ENCODE measurements at regions not wholly inside any gene's neighbourhood (a gene's known extent, or its start where the extent isn't known, plus 50 kb on each side); places are given as distances from the start of the nearest gene placed in this dataset.

DNA sequence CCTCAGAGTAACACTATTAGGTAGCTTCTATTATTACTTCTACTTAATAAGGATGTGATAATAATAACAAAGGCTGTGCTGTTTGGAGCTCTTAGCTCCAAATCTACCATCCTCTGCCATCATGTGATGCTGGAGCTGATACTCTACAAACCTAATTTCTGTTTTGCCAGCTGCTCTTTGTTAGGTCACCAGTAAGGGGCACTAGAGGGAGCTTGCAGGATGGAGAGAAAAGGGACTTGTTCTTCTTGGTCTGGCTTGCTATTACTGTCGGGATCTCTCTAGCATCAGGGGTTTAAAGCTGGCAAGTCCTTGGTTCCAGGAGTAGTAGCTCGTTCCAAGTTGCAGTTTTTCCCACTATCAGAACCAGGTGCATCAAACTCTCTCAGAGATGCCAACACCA lies 194.9 kb upstream of the KBTBD8 start:
- intact Hi-C loops (cut with micrococcal nuclease): no loop called here

DNA sequence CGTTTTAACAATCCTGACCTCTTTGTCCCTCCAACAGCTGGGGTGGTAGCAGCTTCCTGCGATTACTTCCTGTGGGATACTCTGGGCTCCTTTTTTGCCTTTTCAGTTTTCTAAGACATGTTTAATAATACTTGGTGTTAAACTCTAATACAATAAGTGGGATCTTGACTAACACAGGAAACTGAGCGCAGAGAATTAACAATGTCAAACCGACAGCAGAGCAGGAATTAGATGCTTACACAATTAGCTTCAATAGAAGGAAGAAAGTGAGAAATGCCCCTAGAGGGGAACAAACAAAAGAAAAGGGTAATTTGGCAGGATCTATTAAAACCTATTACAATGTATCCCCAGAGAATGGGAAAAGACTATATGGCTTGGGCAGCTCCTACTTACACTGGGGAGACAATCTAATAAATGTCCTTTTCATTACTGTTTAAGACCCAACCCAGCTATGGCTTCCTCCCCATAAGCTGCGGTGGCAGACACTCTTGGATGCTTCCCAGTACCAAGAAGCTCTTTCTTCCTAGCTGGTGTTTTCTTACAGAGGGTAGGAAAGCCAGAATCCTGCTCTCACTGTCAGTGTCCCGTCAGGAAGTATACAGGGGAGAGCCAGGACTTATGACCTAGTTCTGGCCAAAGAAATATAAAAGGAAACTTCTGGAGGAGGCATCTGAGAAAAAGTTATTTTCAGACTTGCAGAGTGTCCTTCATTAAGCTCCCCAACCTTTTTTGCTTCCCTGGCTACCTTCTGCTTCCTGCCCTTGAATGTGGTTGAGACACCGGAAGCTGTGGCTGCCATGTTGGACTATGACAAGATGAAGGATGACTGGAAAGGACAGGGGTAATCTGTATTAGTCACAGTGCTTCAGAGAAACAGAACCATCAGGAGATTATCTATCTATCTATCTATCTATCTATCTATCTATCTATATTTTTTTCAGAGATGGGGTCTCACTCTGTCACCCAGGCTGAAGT lies 194.1 kb upstream of the KBTBD8 start:
- intact Hi-C loops (cut with micrococcal nuclease): no loop called here

DNA sequence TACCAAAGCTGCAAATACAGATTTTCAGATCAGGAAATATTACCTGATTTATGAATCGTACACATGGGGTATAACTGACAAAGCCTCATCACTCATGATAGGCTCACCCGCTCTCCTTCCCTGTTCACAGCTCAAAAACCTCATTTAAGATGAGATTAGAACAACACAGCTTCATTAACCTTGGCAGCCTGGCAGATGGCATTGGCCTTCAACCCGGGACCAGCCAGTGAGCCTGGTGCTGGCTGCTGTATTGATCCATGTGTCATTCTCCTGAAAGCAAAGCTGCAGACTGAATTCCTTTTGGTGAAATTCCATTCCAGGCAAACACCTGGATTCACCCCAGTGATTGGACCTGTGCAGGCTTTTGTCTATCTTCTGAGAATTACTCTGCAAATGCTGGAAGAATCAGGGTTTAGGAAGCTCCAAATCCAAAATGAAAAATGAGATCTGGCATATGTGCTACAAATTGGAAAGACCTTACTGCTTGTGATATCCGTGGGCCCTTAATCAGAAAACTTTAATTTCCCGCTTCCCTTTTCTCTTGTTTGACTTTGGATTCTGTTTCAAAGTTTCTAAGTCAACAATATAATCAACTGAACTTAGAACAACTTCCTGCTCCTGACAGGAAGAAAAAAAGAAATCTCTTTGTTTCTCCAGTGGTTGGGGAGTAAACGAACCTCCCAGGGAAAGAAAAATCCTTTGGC lies 189.1 kb upstream of the KBTBD8 start:
- intact Hi-C loops (cut with micrococcal nuclease): no loop called here

DNA sequence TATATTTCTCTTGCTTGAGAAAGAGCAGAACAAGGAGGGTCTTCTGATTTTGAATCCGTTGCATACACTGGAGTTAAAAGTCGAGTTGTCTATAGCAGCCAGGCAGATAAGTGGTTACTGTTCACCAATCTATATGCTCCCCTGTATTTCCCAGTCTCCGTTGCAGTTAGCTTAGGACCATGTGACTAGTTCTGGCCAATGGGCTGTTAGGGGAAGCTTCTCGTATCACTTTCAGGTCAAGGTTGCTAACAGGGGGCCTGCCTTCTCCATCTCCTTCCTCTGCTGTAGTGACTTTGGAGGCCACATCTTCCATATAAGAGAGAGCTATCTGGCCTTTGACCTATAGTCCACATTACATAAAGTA lies 188.5 kb upstream of the KBTBD8 start:
- intact Hi-C loops (cut with micrococcal nuclease): no loop called here

DNA sequence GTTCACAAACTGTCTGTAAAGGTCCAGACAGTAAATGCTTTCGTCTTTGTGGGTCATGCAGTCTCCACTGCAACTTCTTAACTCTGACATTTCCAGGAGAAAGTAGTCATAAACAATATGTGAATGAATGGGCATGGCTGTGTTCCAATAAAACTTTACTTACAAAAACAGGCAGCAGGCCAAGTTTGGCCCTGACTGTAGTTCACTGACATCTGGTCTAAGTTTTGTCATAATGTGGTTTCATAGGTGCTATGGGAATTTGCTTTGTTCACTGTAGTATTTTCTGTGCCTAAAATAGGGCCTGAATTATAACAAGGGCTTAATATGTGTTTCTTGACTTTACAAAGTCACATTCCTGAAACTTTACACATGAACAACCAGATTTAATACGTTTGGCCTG lies 186.0 kb upstream of the KBTBD8 start:
- intact Hi-C loops (cut with micrococcal nuclease): no loop called here

DNA sequence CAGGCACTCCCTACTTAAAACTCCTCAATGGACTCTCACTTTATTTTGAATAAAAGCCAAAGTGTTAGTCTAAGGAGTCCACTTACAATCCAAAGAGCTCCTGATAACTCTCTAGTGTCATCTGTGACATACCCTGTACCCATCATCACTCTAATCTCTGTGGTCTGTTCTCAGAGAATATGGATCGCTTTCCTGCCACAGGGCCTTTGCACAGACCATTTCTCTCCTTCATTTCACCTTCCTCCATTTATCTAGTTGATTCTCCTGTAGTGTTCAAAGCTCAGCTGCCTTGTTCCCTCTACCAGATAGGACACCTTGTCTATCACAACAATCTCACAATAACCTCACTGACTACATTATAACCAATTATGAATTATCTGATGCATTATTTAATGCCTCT lies 185.4 kb upstream of the KBTBD8 start:
- intact Hi-C loops (cut with micrococcal nuclease): no loop called here

DNA sequence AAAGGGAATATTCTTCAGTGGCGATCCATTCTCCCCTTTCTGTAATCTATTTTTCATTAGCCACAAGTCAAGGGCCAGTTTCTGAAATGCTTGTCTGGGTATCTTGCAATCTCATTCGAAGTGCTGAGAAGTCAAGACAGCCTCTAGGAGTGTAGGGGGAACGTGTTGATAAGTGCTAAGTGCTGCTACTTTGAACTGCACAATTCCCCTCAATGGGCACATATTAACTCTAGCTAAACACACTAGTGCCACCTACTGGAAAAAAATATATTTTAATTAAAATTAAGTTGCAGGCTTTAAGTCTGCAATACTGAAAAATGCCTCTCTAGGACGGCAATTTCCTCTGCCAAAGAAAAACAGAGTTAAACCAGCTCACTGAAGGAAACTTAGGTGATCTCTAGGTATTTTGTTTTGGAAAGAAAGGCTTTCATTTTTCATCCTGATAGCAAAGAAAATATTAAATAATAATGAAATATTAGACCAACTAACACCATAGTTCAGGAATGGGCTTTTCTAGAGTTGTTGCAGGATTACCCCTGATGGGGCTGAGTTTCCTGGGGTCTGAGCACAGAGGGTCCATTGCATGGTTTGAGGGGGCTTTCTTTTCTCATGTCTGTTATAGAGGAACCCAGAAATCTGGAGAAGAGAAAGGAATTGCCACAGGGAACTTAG lies 181.9 kb upstream of the KBTBD8 start:
- intact Hi-C loops (cut with micrococcal nuclease): loop anchor here (1.0 kb wide), 3 partner anchors 409 to 562 kb away; no protein-coding TSS in a partner anchor

DNA sequence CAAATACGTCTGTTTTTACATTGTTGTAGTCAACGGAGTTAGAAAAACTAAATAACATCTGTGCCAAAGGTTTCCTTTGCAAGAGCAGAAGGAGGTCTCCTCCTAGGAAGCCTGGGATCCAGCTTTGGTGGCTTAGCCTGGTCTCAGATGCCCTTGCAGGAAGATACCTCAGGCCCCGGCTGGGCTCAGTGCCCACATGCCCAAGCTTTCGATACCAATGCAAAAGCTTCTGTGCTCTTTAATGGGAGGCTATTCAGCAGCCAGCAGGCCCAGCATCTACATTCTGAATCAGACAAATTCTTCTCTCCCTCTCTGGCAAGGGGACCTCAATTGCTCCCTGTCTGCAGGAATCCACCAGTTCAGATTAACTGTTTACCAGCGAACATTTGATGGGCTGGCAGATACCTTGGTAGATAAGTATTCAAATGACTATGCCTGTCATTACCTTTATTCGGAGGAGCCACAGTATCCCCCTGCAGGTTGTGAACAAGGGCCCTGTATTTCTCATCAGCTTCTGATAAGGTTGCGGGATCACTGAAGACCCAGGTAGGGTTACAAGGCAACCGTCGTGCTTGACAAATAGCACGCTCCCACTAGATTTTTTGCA lies 180.1 kb upstream of the KBTBD8 start:
- intact Hi-C loops (cut with micrococcal nuclease): no loop called here

DNA sequence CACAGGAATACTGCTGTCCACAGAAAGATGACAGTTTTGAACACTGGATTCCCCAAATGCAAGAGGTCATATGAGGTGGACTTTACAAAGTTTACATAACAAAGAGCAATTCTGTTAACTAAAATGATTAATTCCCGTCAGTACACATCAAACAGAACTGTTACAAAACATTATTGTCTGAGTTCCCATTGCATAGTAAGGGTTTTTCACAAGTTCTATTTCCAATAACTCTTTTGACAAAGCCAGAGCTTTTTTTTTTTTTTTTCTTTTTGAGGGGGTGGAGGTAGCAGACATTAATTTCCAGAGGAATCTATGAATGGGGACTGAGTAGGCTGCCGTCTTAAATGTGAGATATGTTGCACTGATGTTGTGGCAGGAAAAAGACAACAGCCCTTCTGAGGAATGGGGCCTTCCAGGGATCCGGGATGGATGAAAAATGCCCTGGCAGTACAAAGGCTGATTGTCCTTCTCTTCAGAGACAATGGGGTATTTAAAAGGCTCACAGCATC lies 178.1 kb upstream of the KBTBD8 start:
- intact Hi-C loops (cut with micrococcal nuclease): no loop called here

DNA sequence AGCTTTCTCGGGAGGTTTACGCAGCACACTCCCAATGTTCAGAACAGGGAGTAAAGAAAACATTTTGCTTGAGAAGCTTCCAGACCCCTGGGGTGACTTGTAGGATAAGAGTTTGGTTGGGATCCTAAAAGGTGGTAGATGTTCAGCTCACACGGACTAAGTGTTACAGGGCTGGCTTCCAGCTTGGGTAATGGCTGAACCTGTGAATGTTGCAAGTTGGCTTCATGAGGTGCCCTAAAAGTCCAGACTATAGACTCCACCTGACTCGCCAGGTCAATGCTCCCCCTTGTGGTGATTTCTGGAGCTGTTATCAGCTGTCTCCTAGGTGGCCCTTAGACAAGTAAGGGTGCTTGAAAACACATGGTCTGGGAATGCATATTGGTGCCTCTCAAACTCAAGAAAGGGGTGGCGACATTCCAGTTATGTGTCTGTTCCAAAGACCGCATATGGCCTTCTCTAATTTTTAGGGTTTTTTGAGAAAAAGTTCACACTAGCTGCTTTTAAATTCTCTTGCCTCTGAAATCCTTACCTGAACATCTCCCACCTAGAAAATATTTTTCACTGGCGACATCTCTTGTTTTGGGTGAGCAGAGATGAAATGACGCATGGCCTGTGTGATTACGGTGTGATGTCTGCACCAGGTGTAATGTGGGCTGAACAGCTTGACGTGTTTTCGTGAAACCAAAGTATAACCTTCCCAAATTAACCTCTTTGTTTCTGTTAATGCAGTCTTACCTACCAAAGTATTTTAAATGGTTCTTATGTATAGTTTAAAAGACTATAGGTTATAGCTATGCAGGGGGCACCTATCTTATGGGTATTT lies 175.7 kb upstream of the KBTBD8 start:
- intact Hi-C loops (cut with micrococcal nuclease): loop anchor here (1.0 kb wide), 3 partner anchors 415 to 568 kb away; no protein-coding TSS in a partner anchor

DNA sequence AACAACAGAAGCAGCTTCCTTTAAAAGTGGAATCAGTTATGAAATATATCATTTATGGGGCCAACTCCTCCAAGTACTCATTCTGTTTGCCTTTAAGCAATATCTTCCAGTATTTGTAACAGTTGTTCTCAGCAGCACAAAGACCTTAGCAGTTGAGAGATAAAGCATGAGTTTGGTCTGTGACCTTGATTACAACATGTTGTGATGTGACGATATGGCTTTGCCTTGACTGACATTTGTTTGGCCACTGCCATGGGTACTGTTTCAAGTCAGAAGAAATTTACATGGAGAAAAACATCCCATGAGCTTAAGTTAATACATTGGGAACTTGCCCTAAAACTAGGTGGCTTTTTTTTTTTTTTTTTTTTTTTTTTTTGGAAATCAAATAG lies 175.1 kb upstream of the KBTBD8 start:
- intact Hi-C loops (cut with micrococcal nuclease): no loop called here

DNA sequence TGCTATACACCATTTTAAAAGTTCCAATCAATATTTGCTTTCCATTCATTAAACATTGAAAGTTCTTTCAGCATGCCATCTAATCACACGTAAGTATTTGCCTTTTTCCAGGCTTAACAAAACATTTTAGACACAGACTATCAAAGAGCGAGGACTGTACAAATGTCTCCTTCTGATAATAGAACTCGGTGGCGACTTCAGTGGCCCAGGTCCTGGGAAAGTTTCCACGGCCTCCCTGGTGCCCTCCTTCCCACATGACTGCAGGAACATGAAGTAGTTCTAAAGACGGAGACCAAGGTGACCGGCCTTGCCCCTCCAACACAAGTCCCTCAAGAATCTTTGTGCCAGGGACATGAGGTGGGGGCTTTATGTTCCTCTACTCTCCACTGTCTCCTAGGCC lies 174.6 kb upstream of the KBTBD8 start:
- intact Hi-C loops (cut with micrococcal nuclease): no loop called here

DNA sequence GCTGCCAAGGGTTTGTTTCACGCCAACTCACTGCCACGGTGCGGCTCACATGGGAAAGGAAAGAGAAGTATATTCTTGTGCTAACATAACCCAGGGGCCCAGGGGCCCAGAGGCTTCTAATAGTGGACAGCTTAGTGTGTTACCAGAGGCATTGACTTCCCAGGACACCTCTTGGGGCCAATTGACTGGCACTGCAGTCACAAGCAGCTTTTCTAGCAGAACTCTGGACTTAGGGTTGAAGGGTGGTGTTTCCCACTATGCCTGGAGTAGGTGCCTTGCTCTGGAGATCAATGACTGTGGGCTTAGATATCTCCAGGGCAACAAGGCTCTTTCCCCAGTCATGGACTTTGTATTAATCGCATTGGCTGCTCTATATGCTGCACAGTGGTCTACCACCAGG lies 172.7 kb upstream of the KBTBD8 start:
- intact Hi-C loops (cut with micrococcal nuclease): no loop called here

DNA sequence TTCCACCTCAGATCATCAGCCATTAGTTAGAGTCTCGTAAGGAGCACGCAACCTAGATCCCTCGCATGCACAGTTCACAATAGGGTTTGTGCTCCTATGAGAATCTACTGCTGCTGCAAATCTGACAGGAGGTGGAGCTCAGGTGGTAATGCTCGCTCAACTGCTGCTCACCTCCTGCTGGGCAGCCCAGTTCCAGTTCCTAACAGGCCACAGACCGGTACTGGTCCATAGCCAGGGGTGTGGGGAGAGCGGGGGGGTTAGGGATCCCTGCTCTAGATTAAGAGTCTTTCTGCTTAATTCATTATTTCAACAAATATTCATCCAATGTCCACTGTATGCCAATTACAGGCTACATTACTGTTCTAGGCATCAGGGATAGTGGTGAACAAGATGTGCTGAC lies 170.4 kb upstream of the KBTBD8 start:
- intact Hi-C loops (cut with micrococcal nuclease): no loop called here

DNA sequence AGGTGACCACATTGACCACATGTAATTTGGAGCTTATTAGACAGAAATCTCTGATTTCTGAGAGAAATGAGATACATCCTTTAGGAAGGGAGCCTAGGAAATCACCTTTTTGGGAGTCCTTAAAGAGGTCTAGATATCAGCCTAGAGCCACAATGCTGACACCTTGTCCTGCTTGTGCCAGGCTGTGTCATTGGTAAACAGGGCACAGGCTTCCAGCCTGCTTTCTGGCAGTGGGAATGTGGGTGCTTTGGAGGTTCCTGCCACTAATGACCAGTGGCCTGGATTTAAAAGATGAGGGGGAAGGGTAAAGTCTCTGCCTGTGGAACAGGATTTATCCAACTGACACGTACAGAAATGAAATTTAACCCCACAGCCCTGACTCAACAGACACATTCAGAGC lies 169.8 kb upstream of the KBTBD8 start:
- intact Hi-C loops (cut with micrococcal nuclease): no loop called here

DNA sequence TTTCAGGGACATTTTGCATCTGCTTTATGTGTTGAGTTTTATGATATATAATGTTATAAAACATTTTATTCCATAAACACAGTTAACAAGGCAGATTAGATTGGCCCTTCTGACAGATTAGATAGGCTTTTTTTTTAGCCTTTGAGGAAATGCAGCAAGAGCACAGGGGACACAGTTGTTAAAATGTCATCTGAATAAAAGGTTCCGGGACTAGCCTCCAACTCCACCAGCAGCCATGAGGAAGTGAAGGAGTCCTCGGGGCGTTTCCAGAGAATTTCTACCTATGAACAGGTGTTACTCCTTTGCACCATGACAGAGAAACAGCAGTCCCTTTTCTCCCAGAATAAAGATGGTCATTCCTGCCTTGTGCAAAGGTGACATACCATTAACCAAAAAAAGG lies 167.8 kb upstream of the KBTBD8 start:
- intact Hi-C loops (cut with micrococcal nuclease): no loop called here

DNA sequence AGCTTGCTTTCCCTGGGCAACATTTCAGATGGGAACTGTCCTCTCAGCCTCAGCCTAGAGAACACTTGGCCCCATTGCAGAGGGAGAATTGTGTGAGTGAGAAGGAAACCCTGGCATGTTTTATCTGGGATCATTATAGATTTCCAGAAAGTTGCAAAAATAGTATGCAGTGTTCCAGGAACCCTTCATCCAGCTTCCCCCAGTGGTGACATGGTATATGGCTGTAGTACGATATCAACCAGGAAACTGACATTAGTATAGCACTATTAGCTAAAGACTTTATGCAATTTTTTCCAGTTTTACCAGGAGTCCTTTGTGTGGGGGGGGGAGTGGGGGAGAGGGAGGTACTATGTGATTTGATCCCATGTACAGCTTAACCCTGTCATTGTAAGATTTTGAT lies 166.2 kb upstream of the KBTBD8 start:
- intact Hi-C loops (cut with micrococcal nuclease): no loop called here

DNA sequence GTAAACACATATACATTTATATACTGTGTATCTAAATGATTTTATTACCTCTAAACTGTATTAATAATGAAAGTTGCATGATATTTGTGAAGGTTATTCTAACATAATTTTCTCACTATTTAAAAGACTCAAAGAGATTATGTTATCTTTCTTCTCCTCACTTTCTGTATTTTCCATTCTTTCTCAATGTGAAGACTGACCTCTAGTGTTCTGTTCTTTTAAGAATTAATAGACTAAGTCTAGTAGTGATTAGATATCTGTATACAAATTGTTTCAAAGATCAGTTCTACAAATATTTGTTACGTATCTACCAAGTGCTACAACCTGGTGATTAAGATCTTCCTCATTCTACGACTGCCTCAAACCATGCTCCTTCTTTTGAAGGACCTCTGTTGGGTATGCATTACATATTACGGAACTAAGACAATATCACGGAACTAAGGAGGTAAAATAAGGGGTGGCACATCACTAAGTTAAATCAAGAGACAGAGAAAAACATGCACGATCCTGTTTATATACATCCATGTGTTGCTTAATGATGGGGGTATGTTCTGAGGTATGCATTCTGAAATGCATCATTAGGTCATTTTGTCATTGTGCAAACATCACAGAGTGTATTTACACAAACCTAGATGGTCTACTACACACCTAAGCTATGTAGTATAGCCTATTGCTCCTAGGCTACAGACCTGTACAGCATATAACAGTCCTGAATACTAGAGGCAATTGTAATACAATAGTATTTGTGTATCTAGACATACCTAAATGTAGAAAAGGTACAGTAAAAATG lies 161.5 kb upstream of the KBTBD8 start:
- intact Hi-C loops (cut with micrococcal nuclease): no loop called here

DNA sequence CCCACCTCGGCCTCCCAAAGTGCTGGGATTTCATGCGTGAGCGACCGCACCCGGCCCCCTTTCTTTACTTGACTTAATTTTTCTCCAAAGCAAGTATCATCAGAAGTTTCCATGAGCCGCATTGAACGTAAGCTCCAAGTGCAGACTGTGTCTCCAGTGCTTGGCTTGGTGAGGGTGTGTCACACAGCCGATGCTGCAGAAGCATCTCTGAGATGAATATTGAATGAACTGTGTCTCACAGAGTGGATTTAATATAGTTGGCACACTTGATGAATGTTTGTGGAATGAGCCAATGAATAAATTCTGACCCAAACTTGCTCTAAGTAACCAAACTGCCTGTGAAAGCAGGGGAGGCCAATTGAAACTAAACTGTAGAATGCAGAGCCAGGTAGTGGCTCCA lies 159.4 kb upstream of the KBTBD8 start:
- intact Hi-C loops (cut with micrococcal nuclease): no loop called here

DNA sequence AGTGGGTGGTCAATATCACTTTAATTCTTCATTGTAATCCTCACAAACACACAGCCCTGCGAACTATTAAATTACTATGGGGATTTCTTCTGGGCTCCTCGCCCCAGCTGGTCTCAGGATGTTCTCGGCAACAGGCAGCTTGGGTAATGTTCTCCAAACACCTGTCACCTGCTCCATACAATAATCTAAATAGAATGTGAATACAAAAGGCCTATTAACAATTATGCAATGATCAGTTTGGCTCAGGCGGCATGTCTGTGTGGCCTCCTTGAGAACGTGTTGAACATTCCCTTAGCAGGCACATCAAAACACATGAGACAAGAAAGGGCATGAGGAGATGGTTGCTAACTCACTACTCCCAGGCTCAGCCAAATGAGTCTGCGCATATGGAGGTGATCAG lies 158.6 kb upstream of the KBTBD8 start:
- intact Hi-C loops (cut with micrococcal nuclease): no loop called here

Data from T-helper 2 cell treated with Interferon-gamma antibody and Interleukin-4, amounts not matched to agents 100 ng/mL and 5 ng/mL, for 36 hours (primary cell).